ENCODE measurements at regions not wholly inside any gene's neighbourhood (a gene's known extent, or its start where the extent isn't known, plus 50 kb on each side); places are given as distances from the start of the nearest gene placed in this dataset.

- Histone ChIP-seq H4K20me1 (ENCODE audit: insufficient read depth, low read length) (no peaks in the 10 kb centered on the region), H3K79me2 (ENCODE audit: insufficient read depth, low read length) (no peaks in the 10 kb centered on the region), H3K4me2 (ENCODE audit: low read length) (no peak overlapping the region), H3K36me3 (ENCODE audit: insufficient read depth, low read length) (no peaks in the 10 kb centered on the region), H3K27me3 (ENCODE audit: insufficient read depth, low read length) (no peaks in the 10 kb centered on the region), H2AFZ (ENCODE audit: low read length) (no peak overlapping the region), H3K4me1 (ENCODE audit: insufficient read depth, low read length, severe bottlenecking) (no peaks in the 10 kb centered on the region), H3K9ac (ENCODE audit: low read length) (no peak overlapping the region), H3K9me2 (ENCODE audit: low read depth, low read length) (no peaks in the 10 kb centered on the region), H3K27ac (ENCODE audit: low read depth, low read length, poor library complexity, severe bottlenecking) (no peak overlapping the region), H3K4me3 (ENCODE audit: low read depth, low read length, poor library complexity, severe bottlenecking) (no peak overlapping the region), H3F3A (ENCODE audit: insufficient read depth, low read length) (no peaks in the 10 kb centered on the region), H3K9me3 (ENCODE audit: low read length) (no peaks in the 10 kb centered on the region)
- no peak for TF ChIP-seq EZH2 (IDR thresholded peaks at IDR 0.05; ENCODE audit: borderline replicate concordance, low read length)
- TF ChIP-seq CTCF (IDR thresholded peaks at IDR 0.05; ENCODE audit: low read length): no peak
These were observed 671.4 kb downstream of the ZNF674 start for GRCh38 chrX:45873781-45874180.

GRCh38 chrX:45872480-45872879, 671.8 kb upstream of the DIPK2B start:
- H3K9ac ChIP-seq (ENCODE audit: low read length): no peak overlapping the region
- no peak overlapping the region for H3K4me3 ChIP-seq (ENCODE audit: low read depth, low read length, poor library complexity, severe bottlenecking)
- H4K20me1 ChIP-seq (ENCODE audit: insufficient read depth, low read length): no peaks in the 10 kb centered on the region
- no peaks in the 10 kb centered on the region for H3K27me3 ChIP-seq (ENCODE audit: insufficient read depth, low read length)
- H3K27ac ChIP-seq (ENCODE audit: low read depth, low read length, poor library complexity, severe bottlenecking): no peak overlapping the region
- no peaks in the 10 kb centered on the region for H3K9me2 ChIP-seq (ENCODE audit: low read depth, low read length)
- TF ChIP-seq CTCF (IDR thresholded peaks at IDR 0.05; ENCODE audit: low read length) (no peak), EZH2 (IDR thresholded peaks at IDR 0.05; ENCODE audit: borderline replicate concordance, low read length) (no peak)
- no peaks in the 10 kb centered on the region for H3K9me3 ChIP-seq (ENCODE audit: low read length)
- H3F3A ChIP-seq (ENCODE audit: insufficient read depth, low read length): no peaks in the 10 kb centered on the region
- no peaks in the 10 kb centered on the region for H3K79me2 ChIP-seq (ENCODE audit: insufficient read depth, low read length)
- H2AFZ ChIP-seq (ENCODE audit: low read length): no peak overlapping the region
- no peaks in the 10 kb centered on the region for H3K4me1 ChIP-seq (ENCODE audit: insufficient read depth, low read length, severe bottlenecking)
- no peak overlapping the region for H3K4me2 ChIP-seq (ENCODE audit: low read length)
- H3K36me3 ChIP-seq (ENCODE audit: insufficient read depth, low read length): no peaks in the 10 kb centered on the region

GRCh38 chrX:45868425-45868824, 667.7 kb upstream of the DIPK2B start:
- no peak overlapping the region for H3K4me2 ChIP-seq (ENCODE audit: low read length)
- H2AFZ ChIP-seq (ENCODE audit: low read length): no peak overlapping the region
- H4K20me1 ChIP-seq (ENCODE audit: insufficient read depth, low read length): no peaks in the 10 kb centered on the region
- no peaks in the 10 kb centered on the region for H3F3A ChIP-seq (ENCODE audit: insufficient read depth, low read length)
- H3K79me2 ChIP-seq (ENCODE audit: insufficient read depth, low read length): no peaks in the 10 kb centered on the region
- H3K4me1 ChIP-seq (ENCODE audit: insufficient read depth, low read length, severe bottlenecking): no peaks in the 10 kb centered on the region
- no peak overlapping the region for H3K27ac ChIP-seq (ENCODE audit: low read depth, low read length, poor library complexity, severe bottlenecking)
- H3K36me3 ChIP-seq (ENCODE audit: insufficient read depth, low read length): no peaks in the 10 kb centered on the region
- no peaks in the 10 kb centered on the region for H3K9me2 ChIP-seq (ENCODE audit: low read depth, low read length)
- no peak overlapping the region for H3K9ac ChIP-seq (ENCODE audit: low read length)
- no peaks in the 10 kb centered on the region for H3K9me3 ChIP-seq (ENCODE audit: low read length)
- no peak overlapping the region for H3K4me3 ChIP-seq (ENCODE audit: low read depth, low read length, poor library complexity, severe bottlenecking)
- TF ChIP-seq EZH2 (IDR thresholded peaks at IDR 0.05; ENCODE audit: borderline replicate concordance, low read length) (no peak), CTCF (IDR thresholded peaks at IDR 0.05; ENCODE audit: low read length) (no peak)
- H3K27me3 ChIP-seq (ENCODE audit: insufficient read depth, low read length): no peaks in the 10 kb centered on the region

Measured in OCI-LY1 (cell line).